Spleen (tissue), 7 donors: ENCODE measurements at regions not wholly inside any gene's neighbourhood (a gene's known extent, or its start where the extent isn't known, plus 50 kb on each side); places are given as distances from the start of the nearest gene placed in this dataset.

Source experiments
- CTCF ChIP-seq, 11 experiments: fragments of 200-600 bp in 7 of 11; fragments of 450-650 bp in 4 of 11; sonication (generic) in 4 of 11; IDR thresholded peaks in 8 of 11; conservative IDR thresholded peaks in 3 of 11; 1 replicate in 7 of 11; 2 replicates in 4 of 11; pipeline versions ENCODE4 v1.4.0 to v1.8.0; 2016 to 2021; ENCODE audit warnings: antibody characterized with exemption in 11 of 11, inconsistent platforms in 4 of 11, mild to moderate bottlenecking in 1 of 11
- POLR2A ChIP-seq, 3 donors: fragments of 450-650 bp; IDR thresholded peaks; one replicate each; pipeline ENCODE4 v1.5.1; 2017; ENCODE audit warnings: antibody characterized with exemption in 3 of 3, mild to moderate bottlenecking in 1 of 3
- donor health status: DM: no; HTN: no; CAD: no; lungs with moderate emphysema.
- donor health status: DM: no; HTN: no; CAD: no.
- donor health status: DM: no; HTN: no; CAD: no.

GRCh38 chr13:31614073-31614472 lies 125.3 kb upstream of the RXFP2 start:
- no peak for TF ChIP-seq CTCF (IDR thresholded peaks at IDR 0.05 in 8 of 11, conservative IDR thresholded peaks at IDR 0.05 in 3 of 11)
- TF ChIP-seq POLR2A (IDR thresholded peaks at IDR 0.05): no peak
